Panc1 (cell line): ENCODE measurements at regions not wholly inside any gene's neighbourhood (a gene's known extent, or its start where the extent isn't known, plus 50 kb on each side); places are given as distances from the start of the nearest gene placed in this dataset.

Experiments
- ATAC-seq: fragments of 200-7000 bp; cut with Tn5 transposase; 2 replicates; pipeline ENCODE4 v1.9.1; 2020; ENCODE audit warnings: mild to moderate bottlenecking, moderate library complexity
- BruUV-seq: library from RNA; stranded (reverse); fragments of 400-500 nt; replicated peaks from 2 replicates; lab custom pipeline; 2021; lab: Mats Ljungman, UMichigan
- CTCF ChIA-PET: fragments of 300-600 bp; sonication (Branson Sonifier 250); formaldehyde crosslinking; loops from one replicate; lab custom pipeline; 2022; ENCODE audit warnings: antibody characterized with exemption; lab: Charles Lee
- POLR2A ChIA-PET: fragments of 300-600 bp; sonication (Branson Sonifier 250); formaldehyde crosslinking; loops from one replicate; lab custom pipeline; 2022; ENCODE audit warnings: antibody characterized with exemption; lab: Charles Lee
- DNase-seq: peaks from one replicate; pipeline ENCODE4 v3.0.0-alpha.2; 2010; ENCODE audit warnings: low read depth, low spot score
- H3K27ac ChIP-seq: 2 replicates; pipeline ENCODE4 v1.5.1; 2011; ENCODE audit warnings: mild to moderate bottlenecking, low read length, inconsistent platforms
- H3K27me3 ChIP-seq: fragments of 200-500 bp; sonication (Bioruptor generic); 2 replicates; pipeline ENCODE4 v1.6.0; 2014; ENCODE audit warnings: low read length, inconsistent platforms; ENCODE audit not compliant: control insufficient read depth, insufficient read depth
- H3K36me3 ChIP-seq: fragments of 200-500 bp; sonication (Bioruptor generic); 2 replicates; pipeline ENCODE4 v1.5.1; 2014; ENCODE audit warnings: inconsistent platforms, mild to moderate bottlenecking, low read length, moderate library complexity; ENCODE audit not compliant: control insufficient read depth, insufficient read depth
- H3K4me1 ChIP-seq: 2 replicates; pipeline ENCODE4 v1.5.1; 2011; ENCODE audit warnings: inconsistent platforms, mild to moderate bottlenecking, low read length, moderate library complexity; ENCODE audit not compliant: control insufficient read depth, insufficient read depth
- H3K4me3 ChIP-seq, 2 experiments: 2 replicates each; pipeline ENCODE4 v1.5.1; 2011 to 2012; ENCODE audit warnings: low read depth in 2 of 2, low read length in 2 of 2, mild to moderate bottlenecking in 2 of 2, inconsistent platforms in 1 of 2, moderate library complexity in 1 of 2
- H3K9me3 ChIP-seq: fragments of 200-500 bp; sonication (Bioruptor generic); 2 replicates; pipeline ENCODE4 v1.5.1; 2014; ENCODE audit warnings: low read depth, mild to moderate bottlenecking, inconsistent platforms, low read length, moderate library complexity; ENCODE audit not compliant: control insufficient read depth, insufficient read depth
- CTCF ChIP-seq: fragments of 450-650 bp; IDR thresholded peaks from 2 replicates; pipeline ENCODE4 v1.5.1; 2017; ENCODE audit warnings: mild to moderate bottlenecking
- POLR2AphosphoS5 ChIP-seq: IDR thresholded peaks from 2 replicates; pipeline ENCODE4 v1.6.1; 2012; ENCODE audit warnings: mild to moderate bottlenecking, low read depth, low read length, moderate library complexity
- REST ChIP-seq, 2 experiments: IDR thresholded peaks; 2 replicates each; pipeline ENCODE4 v1.6.1; 2011 to 2012; ENCODE audit warnings: low read depth in 2 of 2, control low read depth in 1 of 2, low read length in 1 of 2, mild to moderate bottlenecking in 1 of 2, moderate library complexity in 1 of 2; ENCODE audit not compliant: insufficient read depth in 1 of 2
- SIN3A ChIP-seq: IDR thresholded peaks from 2 replicates; pipeline ENCODE4 v1.6.1; 2012; ENCODE audit warnings: low read depth, mild to moderate bottlenecking, low read length, moderate library complexity, borderline replicate concordance; ENCODE audit not compliant: insufficient read depth
- TCF7L2 ChIP-seq: IDR thresholded peaks from 2 replicates; pipeline ENCODE4 v1.6.1; 2011; ENCODE audit warnings: mild to moderate bottlenecking, low read depth, low read length, inconsistent platforms
- in situ Hi-C: cut with HindIII; loops from 2 replicates; pipeline ENCODE4 v1.10.0; 2016; ENCODE audit warnings: low sequenced_read_pairs, low pct_unique_long_range_greater_than_20kb
- intact Hi-C: fragments of 100-400 bp; cut with micrococcal nuclease; formaldehyde crosslinking; loops from one replicate; pipeline ENCODE4 v1.10.0; 2022; ENCODE audit not compliant: unreplicated experiment

GRCh38 chr3:168688267-168688666, 592.5 kb upstream of the GOLIM4 start:
- ATAC-seq (no peak), DNase-seq (no peak)
- Histone ChIP-seq H3K9me3 (no peaks in the 10 kb centered on the region), H3K4me3 (no peak overlapping the region), H3K27ac (no peak overlapping the region), H3K4me1 (no peaks in the 10 kb centered on the region), H3K27me3 (no peaks in the 10 kb centered on the region), H3K36me3 (no peaks in the 10 kb centered on the region)
- intact Hi-C loops (no loop called here), in situ Hi-C loops (no loop called here)
- BruUV-seq: no TSS peak
- TF ChIP-seq POLR2AphosphoS5 (no peak), REST (IDR thresholded peaks at IDR 0.05; ENCODE audit: insufficient read depth in 1 of 2, low read depth in 2 of 2, low read length in 1 of 2) (no peak), CTCF (no peak), SIN3A (no peak), TCF7L2 (no peak)
- ChIA-PET POLR2A (no interaction called here), CTCF (no interaction called here)

- H3K4me1 ChIP-seq: no peaks in the 10 kb centered on the region
- no peaks in the 10 kb centered on the region for H3K9me3 ChIP-seq
- no peak overlapping the region for H3K27ac ChIP-seq
- no peak for ATAC-seq
- no peak for DNase-seq
- intact Hi-C loops (no loop called here), in situ Hi-C loops (no loop called here)
- POLR2A ChIA-PET: no interaction called here
- no peaks in the 10 kb centered on the region for H3K27me3 ChIP-seq
- H3K4me3 ChIP-seq: no peak overlapping the region
- CTCF ChIA-PET: no interaction called here
- TF ChIP-seq SIN3A (no peak), CTCF (no peak), REST (IDR thresholded peaks at IDR 0.05; ENCODE audit: insufficient read depth in 1 of 2, low read depth in 2 of 2, low read length in 1 of 2) (no peak), TCF7L2 (no peak), POLR2AphosphoS5 (no peak)
- no peaks in the 10 kb centered on the region for H3K36me3 ChIP-seq
- BruUV-seq: no TSS peak
Observed at GRCh38 chr3:168684519-168684918, 588.8 kb upstream of the GOLIM4 start.
